AG04450 (cell line): ENCODE measurements at regions not wholly inside any gene's neighbourhood (a gene's known extent, or its start where the extent isn't known, plus 50 kb on each side); places are given as distances from the start of the nearest gene placed in this dataset.

Experiments
- CTCF ChIA-PET: fragments of 300-600, 350-600 bp; formaldehyde crosslinking; extraction: SDS; loops from one replicate; lab custom pipeline; 2022; ENCODE audit warnings: antibody characterized with exemption, inconsistent platforms; lab: Charles Lee
- POLR2A ChIA-PET: fragments of 350-600 bp; formaldehyde crosslinking; extraction: SDS; loops from one replicate; lab custom pipeline; 2021; ENCODE audit warnings: antibody characterized with exemption, inconsistent platforms; lab: Yijun Ruan, JAX
- DNase-seq: peaks from one replicate; pipeline ENCODE4 v3.0.0-alpha.2; 2011; ENCODE audit warnings: low read depth, low spot score
- H3K27ac ChIP-seq: one replicate; pipeline ENCODE4 v1.5.1; 2012; ENCODE audit warnings: low read depth, low read length, control low read depth
- H3K27me3 ChIP-seq: one replicate; pipeline ENCODE4 v1.6.0; 2012; ENCODE audit warnings: low read length; ENCODE audit not compliant: control insufficient read depth, insufficient read depth
- H3K4me3 ChIP-seq: 2 replicates; pipeline ENCODE4 v1.5.1; 2011; ENCODE audit warnings: mild to moderate bottlenecking, low read depth, low read length, control low read depth
- H3K9me3 ChIP-seq: 2 replicates; pipeline ENCODE4 v1.5.1; 2012; ENCODE audit warnings: low read length; ENCODE audit not compliant: control insufficient read depth, insufficient read depth
- TF ChIP-seq, protein P1 (sequence below): IDR thresholded peaks from 2 replicates; pipeline ENCODE4 v1.5.1; 2011; ENCODE audit warnings: low read depth, low read length, control low read depth, inconsistent platforms

DNA sequence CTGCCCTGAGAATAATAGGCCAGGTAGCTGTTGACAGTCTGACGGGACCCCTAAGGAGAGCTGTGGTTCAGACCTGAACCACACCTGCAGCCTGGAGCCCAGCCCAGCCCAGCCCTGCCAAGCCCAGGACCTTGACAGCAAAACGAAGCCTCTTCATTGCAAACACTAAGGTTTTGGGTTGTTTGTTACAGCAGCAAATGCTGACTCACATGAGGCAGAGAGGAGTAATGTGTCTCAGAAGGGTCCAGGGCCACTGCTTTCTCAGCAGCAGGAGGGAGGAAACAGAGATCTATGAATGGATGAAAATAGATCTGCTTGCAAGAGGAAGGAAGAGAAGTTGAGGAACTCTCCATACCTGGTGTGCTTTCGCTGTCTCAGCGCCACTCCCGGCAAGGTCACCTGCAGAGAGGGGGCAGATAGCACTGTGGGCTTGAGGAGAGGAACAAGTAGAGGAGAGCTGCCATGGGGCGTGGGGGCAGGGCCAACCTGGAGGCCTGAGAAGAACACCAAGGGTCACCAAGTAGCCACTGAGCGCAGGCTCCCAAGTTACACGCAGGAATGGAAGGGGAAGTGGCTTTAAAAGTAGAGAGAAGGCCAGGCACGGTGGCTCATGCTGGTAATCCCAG lies 127.2 kb downstream of the ZNF281 start:
- no peak for DNase-seq
- Histone ChIP-seq H3K27me3 (no peaks in the 10 kb centered on the region), H3K27ac (no peak overlapping the region), H3K9me3 (no peaks in the 10 kb centered on the region), H3K4me3 (no peak overlapping the region)
- ChIA-PET POLR2A (no interaction called here), CTCF (interaction anchor here (0.6 to 4.0 kb wide), 4 partner anchors 22 to 227 kb away, joined by 3 to 37 read pairs (median 4); no protein-coding TSS in a partner anchor)
- TF ChIP-seq, protein P1, sequence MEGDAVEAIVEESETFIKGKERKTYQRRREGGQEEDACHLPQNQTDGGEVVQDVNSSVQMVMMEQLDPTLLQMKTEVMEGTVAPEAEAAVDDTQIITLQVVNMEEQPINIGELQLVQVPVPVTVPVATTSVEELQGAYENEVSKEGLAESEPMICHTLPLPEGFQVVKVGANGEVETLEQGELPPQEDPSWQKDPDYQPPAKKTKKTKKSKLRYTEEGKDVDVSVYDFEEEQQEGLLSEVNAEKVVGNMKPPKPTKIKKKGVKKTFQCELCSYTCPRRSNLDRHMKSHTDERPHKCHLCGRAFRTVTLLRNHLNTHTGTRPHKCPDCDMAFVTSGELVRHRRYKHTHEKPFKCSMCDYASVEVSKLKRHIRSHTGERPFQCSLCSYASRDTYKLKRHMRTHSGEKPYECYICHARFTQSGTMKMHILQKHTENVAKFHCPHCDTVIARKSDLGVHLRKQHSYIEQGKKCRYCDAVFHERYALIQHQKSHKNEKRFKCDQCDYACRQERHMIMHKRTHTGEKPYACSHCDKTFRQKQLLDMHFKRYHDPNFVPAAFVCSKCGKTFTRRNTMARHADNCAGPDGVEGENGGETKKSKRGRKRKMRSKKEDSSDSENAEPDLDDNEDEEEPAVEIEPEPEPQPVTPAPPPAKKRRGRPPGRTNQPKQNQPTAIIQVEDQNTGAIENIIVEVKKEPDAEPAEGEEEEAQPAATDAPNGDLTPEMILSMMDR = no peak

DNA sequence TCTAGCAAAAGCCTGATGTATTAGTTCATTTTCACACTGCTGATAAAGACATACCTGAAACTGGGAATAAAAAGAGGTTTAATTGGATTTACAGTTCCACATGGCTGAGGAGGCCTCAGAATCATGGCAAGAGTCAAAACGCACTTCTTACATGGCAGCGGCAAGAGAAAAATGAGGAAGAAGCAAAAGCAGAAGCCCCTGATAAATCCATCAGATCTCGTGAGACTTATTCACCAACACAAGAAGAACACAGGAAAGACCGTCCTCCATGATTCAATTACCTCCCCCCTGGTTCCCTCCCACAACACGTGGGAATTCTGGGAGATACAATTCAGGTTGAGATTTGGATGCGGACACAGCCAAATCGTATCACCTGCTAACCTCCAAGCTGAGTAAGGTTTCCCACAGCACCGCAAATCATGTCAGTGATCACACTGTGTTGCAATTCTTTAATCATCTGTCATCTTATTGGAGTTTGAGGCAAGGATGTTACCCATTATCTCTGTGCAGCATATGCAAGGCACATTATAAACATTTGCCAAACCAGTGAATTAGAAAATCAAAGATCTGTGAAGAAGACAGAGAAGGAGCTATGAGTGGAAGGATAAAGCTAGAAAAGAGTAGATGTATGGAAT lies 128.5 kb downstream of the ZNF281 start:
- CTCF ChIA-PET = interaction anchor here (1.0 to 4.0 kb wide), 4 partner anchors 142 to 228 kb away, joined by 3 to 45 read pairs (median 20); no protein-coding TSS in a partner anchor
- Histone ChIP-seq H3K27ac (no peak overlapping the region), H3K27me3 (no peaks in the 10 kb centered on the region), H3K4me3 (no peak overlapping the region), H3K9me3 (no peaks in the 10 kb centered on the region)
- POLR2A ChIA-PET = no interaction called here
- no peak for DNase-seq
- TF ChIP-seq, protein P1 = no peak

DNA sequence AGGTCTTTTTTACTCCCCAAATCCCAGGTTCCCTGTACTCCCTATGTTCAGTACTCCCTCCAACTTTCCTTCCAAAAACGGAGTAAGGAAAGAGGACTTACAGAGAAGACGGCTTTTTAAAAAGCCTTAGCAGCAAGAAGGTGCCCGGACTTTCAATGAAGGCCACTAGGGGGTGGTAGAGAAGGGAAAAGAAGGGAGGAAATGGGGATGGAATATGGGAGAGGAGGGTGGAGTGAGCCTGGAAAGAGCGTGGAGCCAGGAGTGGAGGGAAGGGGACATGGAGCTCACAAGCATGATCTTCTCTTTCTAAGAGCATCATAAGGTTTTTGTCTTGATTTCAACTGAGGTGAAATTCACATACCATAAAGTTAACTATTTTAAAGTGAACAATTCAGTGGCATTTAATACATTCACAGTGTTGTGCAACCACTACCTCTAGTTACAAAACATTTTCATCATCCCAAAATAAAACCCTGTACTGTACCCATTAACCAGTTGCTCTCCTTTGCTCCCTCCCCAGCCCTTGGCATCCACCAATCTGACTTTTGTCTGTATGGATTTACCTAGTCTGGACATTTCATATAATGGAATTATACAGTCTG lies 129.9 kb downstream of the ZNF281 start:
- TF ChIP-seq, protein P1 = peak; percentile 73
- no peak overlapping the region for H3K27ac ChIP-seq
- ChIA-PET POLR2A (no interaction called here), CTCF (interaction anchor here (0.5 to 4.0 kb wide), 36 partner anchors 8 to 1433 kb away, joined by 3 to 45 read pairs (median 4); no protein-coding TSS in a partner anchor)
- no peaks in the 10 kb centered on the region for H3K27me3 ChIP-seq
- H3K9me3 ChIP-seq = no peaks in the 10 kb centered on the region
- DNase-seq = peak; percentile 8
- no peak overlapping the region for H3K4me3 ChIP-seq

DNA sequence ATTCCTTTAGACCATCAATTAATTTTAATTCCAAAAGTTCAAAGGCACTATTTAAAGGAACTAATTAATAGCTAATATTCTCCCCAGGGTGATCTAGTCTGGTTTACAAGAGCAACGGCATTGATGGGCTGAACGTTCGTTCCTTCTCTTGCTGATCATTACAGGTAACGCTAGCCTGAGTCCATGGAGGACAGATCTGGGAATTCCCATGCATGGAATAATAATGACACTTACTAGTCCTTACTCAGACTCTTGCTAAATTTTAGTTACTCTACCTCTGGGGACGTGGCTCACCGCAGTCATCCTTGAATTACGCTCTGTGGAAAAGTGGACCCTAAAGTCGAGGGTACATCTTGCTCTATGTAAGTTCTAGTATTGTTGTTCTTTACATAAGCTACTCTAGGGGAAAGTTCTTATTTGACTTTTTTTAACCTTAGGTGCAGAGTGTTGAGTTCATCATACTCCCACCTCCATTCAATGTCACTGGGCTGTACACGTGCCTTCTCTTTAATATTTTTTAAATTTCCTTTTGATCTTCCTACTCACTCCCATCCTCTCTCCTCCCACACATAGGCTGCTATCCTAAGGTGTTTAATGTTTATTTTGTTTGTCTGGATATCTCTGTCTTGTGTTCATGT lies 133.9 kb downstream of the ZNF281 start:
- DNase-seq = no peak
- no peak overlapping the region for H3K4me3 ChIP-seq
- H3K27ac ChIP-seq = no peak overlapping the region
- POLR2A ChIA-PET = interaction anchor here (0.7 kb wide), 1 partner anchor 65 kb away, joined by 5 read pairs; no protein-coding TSS in a partner anchor
- CTCF ChIA-PET = interaction anchor here (0.6 to 2.8 kb wide), 14 partner anchors 9 to 599 kb away, joined by 3 to 17 read pairs (median 4); no protein-coding TSS in a partner anchor
- H3K27me3 ChIP-seq = no peaks in the 10 kb centered on the region
- H3K9me3 ChIP-seq = no peaks in the 10 kb centered on the region
- TF ChIP-seq, protein P1 = no peak
